Dedifferentiated amniotic fluid mesenchymal stem cell (primary cell): ENCODE measurements at regions not wholly inside any gene's neighbourhood (a gene's known extent, or its start where the extent isn't known, plus 50 kb on each side); places are given as distances from the start of the nearest gene placed in this dataset.
A peak's percentile ranks its signal among the peaks of the same experiment; 100 is the strongest.
"Not testable (repeated sequence)": the region's sequence is repeated elsewhere in the genome, so short reads cannot be mapped to it uniquely, and the experiment has no call there.

ENCODE experiments used
- DNase-seq: peaks from one replicate; pipeline ENCODE4 v3.0.0-alpha.2; 2016; ENCODE audit errors: extremely low spot score

DNA sequence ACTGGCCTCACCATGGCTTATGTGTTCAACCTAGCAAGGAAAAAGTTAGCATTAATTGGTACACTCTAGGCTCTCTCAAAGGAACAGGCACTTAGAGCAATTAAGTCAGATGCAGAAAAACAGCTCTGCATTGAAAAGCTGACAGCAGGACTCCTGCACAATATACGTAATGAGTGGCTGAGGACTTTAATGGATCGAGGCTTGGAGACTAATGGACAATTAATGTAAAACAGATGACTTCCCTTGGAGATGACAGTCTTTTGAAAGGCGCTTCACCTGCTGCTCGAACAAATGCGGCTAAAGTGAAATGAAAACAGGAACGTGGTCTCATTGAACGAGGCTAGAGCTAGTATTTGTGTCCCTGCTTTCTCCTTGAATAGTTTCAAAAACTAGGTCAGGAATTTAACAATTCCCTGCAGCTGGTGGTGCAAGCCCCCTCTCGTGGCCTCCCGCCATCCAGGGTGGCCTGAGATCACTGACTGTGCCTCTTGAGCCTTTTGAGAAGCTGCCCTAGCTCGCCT is 137.1 kb downstream of the ELOVL4 start:
- no peak for DNase-seq

GRCh38 chr6:79808921-79809320 is 138.4 kb downstream of the ELOVL4 start:
- DNase-seq: no peak

- DNase-seq: not testable (repeated sequence)
Measured at GRCh38 chr6:79806661-79807060, 140.7 kb downstream of the ELOVL4 start.

- DNase-seq: no peak
Measured at GRCh38 chr6:79804732-79805131, 142.6 kb downstream of the ELOVL4 start.

GRCh38 chr6:79803917-79804316 is 143.4 kb downstream of the ELOVL4 start:
- no peak for DNase-seq

DNA sequence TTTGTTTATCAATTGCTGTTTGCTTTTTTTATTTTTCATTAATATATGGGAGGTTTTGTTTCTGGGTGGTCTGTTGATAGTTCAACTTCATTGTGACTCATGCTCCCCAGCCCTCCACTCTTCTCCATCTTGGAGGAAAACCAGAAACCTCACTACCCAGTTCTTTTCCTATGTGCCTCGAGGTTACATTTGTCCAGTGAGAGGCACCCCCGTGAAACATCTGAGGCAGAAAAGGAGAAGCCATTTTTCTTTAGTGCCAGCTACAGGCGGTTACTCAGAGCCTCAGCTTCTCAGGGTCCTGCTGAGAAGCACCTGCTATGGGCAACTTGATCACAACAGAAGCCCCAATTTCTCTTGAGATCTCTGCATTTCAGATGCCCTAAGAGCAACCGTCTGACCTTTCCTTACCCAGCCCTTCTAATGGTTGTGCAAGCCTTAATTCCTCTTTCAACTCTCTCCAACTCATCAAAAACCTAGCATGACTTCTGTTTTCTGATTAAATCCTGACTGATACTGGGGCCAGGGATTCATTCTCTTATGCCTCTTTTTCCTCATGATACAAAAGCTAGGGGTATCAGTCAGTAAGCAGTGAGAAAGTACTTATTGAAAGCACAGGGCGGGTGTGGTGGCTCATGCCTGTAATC is 144.6 kb downstream of the ELOVL4 start:
- no peak for DNase-seq

DNA sequence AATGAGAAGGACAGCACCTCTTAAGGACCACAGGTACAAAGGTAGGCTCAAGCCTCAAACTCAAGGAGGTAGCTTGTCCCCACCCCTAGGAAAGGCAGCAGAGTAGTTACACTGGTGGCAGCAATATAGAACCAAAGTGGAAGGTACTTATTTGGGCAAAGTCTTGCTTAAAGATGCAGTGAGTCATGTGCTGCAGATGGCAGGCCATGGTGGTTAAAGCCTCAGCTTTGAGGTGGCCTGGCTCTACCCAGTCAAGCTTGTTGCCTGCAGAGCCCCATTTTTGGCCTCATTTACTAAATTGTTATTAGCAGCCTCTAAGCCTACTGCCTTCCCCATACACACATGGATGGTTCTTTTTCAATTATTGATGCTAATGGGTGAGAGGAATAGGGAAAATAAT is 146.0 kb downstream of the ELOVL4 start:
- no peak for DNase-seq

- DNase-seq: no peak
Measured at GRCh38 chr6:79798841-79799240, 148.5 kb downstream of the ELOVL4 start.

- DNase-seq: no peak
Measured at GRCh38 chr6:79797912-79798311, 149.4 kb downstream of the ELOVL4 start.

GRCh38 chr6:79797163-79797764 is 150.1 kb downstream of the ELOVL4 start:
- DNase-seq: no peak

DNA sequence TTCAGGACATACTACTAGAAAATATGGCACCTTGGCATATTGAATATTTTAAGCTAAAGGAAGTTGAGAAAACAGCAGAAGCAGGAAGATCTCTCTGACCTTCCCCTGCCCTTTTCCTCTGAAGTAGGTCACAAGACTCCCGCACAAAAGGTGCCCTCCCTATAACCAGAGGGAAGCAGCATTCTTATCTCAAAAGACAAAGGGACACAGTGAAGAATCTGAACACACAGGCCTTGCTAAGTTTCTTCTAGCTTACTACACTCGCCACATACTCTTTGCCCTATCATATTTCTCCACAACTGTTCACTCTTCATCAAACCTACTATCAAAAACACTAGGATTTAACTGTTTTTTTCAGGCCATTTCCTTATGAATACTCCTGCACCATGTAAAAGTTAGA is 151.2 kb downstream of the ELOVL4 start:
- DNase-seq: no peak

GRCh38 chr6:79789896-79790295 is 157.5 kb downstream of the ELOVL4 start:
- DNase-seq: no peak

- DNase-seq: no peak
Measured at GRCh38 chr6:79788756-79789155, 157.6 kb downstream of the SH3BGRL2 start.

GRCh38 chr6:79787626-79788025 is 156.5 kb downstream of the SH3BGRL2 start:
- DNase-seq: no peak

- no peak for DNase-seq
Measured at GRCh38 chr6:79784395-79784753, 153.2 kb downstream of the SH3BGRL2 start.

- no peak for DNase-seq
Measured at GRCh38 chr6:79783670-79784394, 152.7 kb downstream of the SH3BGRL2 start.

DNA sequence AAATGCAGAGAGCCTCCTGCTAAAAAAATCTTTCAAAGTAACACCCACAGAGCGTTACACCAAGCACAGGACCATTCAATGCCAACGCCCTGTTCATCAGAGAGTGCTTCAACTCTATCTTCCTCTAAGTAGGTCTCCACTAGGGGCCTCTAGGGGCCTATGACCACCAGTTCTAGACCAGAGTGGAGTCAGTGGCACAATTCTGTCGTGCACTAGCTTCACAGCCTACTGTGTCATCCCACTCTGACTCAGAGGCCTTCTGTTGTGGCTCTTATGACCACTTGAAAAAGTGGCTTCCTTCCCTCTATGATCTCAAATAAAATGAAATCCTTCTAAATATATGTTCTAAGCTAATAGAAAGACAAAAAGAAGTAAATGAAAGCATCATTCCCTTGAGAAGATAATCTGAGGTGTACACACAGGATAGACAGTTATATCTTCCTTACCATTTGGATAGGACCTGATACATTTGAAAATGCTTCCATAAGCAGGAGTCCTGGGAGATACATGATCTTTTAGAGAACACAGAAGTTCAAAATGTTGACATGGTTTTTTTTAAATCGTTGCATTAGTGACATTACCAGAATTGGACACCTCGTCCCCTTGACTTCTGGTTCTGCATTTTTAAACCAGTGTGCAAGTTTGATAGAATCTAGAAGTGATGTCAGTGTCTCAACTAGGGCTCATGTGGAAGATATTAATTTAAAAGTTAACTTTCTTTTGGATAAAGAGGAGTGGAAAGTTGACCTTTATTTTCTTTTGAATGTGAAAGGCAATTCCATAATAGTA is 151.9 kb downstream of the SH3BGRL2 start:
- DNase-seq: no peak

- DNase-seq: no peak
Measured at GRCh38 chr6:79781916-79782315, 150.8 kb downstream of the SH3BGRL2 start.

DNA sequence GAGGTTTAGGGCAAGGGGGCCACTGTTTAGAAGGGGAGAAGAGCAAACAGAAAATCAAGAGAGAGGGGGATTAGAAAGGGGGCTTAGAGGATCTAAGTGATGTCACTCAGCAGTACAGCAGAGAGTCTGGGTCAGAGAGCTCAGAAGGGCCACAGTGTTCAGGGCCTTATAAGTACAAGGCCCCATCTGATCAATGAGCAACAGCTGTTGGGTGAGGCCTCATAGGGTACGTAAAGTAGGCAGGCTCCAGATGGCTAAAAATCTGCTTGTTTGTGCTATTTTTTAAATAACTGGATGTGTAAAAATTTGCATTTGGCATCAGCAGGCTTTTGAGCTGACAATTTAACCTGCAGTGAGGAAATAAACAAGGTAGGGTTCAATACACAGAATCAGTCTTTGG is 149.8 kb downstream of the SH3BGRL2 start:
- no peak for DNase-seq

DNA sequence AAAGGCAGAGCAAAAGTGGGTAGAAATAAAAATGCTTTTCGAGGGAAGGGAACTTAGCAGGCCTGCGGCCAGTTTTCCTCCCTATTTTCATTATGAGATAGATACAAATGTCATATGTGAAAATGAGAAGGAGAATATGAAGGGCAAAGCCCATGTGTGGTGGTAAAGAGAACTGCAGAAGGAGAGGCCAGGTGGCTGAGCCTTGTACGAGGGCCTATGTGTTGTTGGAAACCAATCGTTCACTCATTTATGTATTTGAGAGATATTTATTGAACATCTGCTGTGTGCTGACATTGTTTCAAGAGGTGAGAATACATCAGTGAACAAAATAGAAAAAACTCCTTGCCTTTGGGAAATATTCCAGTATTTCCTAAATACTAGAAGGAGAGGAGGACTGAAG is 147.7 kb downstream of the SH3BGRL2 start:
- no peak for DNase-seq

DNA sequence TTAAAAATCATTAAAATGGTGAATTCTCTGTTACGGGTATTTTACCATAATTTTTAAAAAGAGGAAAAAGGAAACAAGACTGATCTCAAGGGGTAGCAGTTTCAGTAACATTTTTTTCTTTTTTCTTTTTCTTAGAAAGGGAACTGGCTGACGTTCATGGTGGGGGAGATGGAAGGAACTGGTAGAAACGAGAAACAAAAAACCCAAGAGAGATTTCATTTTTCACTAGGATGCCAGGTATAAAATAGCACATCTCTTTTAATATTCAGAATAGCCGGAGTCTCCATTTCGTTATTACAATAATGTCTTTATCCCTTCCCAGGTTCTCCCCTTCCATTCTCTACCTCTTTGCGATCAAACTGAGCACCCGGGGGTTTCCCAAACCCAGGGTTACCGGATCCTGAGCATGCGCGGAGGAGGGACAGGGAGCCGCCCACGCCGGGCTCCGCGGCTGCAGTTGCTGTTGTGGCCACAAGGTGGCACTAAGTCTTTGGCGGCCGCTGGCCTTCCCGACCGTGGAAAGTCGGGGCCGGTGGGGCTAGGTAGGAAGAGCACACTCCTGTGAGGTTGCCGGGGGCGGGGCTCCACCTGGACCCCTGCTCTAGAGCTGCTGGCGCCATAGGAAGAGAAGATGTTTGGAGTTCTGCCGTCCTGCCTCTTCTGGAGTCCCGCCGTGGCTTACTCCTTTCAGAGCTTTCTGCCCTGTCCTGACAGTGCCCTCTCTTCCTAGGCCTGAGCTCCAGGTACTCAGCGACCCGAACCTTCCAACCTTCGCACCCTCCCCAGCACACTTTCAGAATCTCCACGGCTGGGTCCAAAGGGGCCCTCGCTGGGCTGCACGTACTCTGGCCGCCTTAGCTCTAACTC is 146.8 kb downstream of the SH3BGRL2 start:
- DNase-seq: peak; percentile 70
